ENCODE measurements at regions not wholly inside any gene's neighbourhood (a gene's known extent, or its start where the extent isn't known, plus 50 kb on each side); places are given as distances from the start of the nearest gene placed in this dataset.
A peak's percentile ranks its signal among the peaks of the same experiment; 100 is the strongest.

DNA sequence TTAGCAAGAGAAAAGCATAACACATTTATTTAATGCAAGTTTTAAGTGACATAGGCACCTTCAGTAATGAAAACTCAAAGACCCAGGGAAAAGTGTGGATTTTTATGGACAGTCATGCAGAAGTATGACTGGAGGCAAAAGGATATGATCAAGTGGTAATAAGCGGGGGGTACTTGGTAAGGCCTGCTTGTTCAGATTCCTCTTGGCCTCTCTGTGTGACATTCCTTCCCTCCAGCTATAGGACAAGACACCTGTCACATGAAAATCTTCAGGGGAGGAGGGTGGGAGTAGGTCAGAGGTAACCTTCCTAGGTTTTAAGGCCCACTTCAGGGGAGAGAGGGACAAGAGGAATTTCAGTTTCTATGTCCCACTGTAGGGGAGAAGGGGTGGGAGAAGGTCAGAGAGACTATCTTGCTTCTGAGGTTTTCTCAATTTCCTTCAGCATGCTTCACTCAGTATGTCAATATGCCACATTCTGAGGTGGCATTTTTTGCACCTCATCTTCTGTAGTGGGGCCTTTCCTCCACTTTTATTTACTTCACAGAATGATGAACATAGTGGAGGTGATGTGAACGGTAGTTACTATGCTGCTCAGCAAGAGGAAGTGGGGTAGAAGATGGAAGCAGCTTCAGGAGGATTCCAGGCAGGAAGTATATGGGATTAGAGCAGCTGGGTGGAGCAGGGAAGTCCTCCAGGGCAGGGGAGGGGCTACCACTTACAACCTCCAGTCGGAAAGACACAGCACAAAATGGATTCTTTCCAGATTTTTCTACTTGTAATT is 73.2 kb upstream of the RFC3 start:
- H3K4me3 Mint-ChIP-seq: no peak overlapping the region
- peaks cover 16 to 32% (median 20%) of the 10 kb centered on the region in 4 donors for H3K4me1 Mint-ChIP-seq
- peaks cover 0 to 6% (median 2%) of the 10 kb centered on the region in 5 donors for H3K27me3 Mint-ChIP-seq
- H3K36me3 Mint-ChIP-seq: no peaks in the 10 kb centered on the region
- peak overlapping the region in 5 of 10 donors; percentile 11 to 82 (median 66) for H3K27ac Mint-ChIP-seq
- H3K9me3 Mint-ChIP-seq: peaks cover 0 to 4% (median 0%) of the 10 kb centered on the region in 9 donors
- DNase-seq: no peak
- POLR2A ChIA-PET: no interaction called here
- ATAC-seq: no peak

GRCh38 chr13:33745370-33746324 is 72.3 kb upstream of the RFC3 start:
- H3K9me3 Mint-ChIP-seq: peaks cover 0 to 4% (median 0%) of the 10 kb centered on the region in 9 donors
- POLR2A ChIA-PET: no interaction called here
- H3K4me1 Mint-ChIP-seq: peaks cover 16 to 28% (median 20%) of the 10 kb centered on the region in 4 donors
- H3K27me3 Mint-ChIP-seq: peaks cover 0 to 6% (median 2%) of the 10 kb centered on the region in 5 donors
- H3K27ac Mint-ChIP-seq: peak overlapping the region in 1 of 10 donors; percentile 66
- ATAC-seq: no peak
- H3K36me3 Mint-ChIP-seq: no peaks in the 10 kb centered on the region
- no peak overlapping the region for H3K4me3 Mint-ChIP-seq
- DNase-seq: no peak

DNA sequence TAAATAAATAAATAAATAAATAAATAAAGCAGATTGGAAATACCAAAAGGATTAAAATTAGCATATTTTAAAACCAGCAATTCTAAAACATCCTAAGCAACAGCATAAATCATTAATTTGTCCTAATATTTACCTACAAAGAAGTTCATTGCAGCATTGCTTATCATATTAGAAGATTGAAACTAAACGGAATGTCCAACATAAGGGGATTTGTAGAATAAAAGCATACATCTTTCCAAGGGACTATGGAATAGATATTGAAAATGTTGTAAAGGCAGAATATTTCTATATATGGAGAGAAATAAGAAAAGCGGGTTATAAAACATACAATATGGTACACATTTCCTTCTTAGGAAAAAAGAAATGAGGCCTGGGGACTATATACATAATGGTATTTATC is 71.1 kb upstream of the RFC3 start:
- H3K4me1 Mint-ChIP-seq: peaks cover 16 to 28% (median 20%) of the 10 kb centered on the region in 4 donors
- POLR2A ChIA-PET: no interaction called here
- H3K9me3 Mint-ChIP-seq: peaks cover 0 to 4% (median 0%) of the 10 kb centered on the region in 9 donors
- H3K4me3 Mint-ChIP-seq: no peak overlapping the region
- H3K27ac Mint-ChIP-seq: no peak overlapping the region
- no peaks in the 10 kb centered on the region for H3K36me3 Mint-ChIP-seq
- ATAC-seq (no peak), DNase-seq (no peak)
- H3K27me3 Mint-ChIP-seq: peaks cover 0 to 3% (median under 1%) of the 10 kb centered on the region in 5 donors

DNA sequence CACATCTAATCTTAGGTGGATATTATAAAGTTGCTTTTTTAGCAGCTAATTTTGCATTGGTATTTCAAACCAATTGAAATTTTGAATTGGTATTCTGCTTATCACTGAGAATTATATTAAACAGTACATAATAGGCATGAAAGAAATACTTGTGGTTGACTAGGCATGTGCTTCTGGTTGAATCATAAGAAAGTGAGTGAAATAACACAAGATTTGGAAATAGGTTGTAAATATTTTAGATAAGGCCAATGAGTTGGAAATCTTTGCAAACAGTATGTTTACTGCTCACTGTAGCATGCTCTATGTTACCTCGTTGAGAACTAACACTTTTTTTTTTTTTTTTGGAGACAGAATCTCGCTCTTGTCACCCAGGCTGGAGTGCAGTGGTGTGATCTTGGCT is 66.8 kb upstream of the RFC3 start:
- POLR2A ChIA-PET: no interaction called here
- H3K27ac Mint-ChIP-seq: no peak overlapping the region
- no peak for ATAC-seq
- peaks cover 0 to 12% (median 2%) of the 10 kb centered on the region in 5 donors for H3K27me3 Mint-ChIP-seq
- no peak overlapping the region for H3K4me3 Mint-ChIP-seq
- DNase-seq: no peak
- H3K4me1 Mint-ChIP-seq: peaks cover 0 to 6% (median 1%) of the 10 kb centered on the region in 4 donors
- no peaks in the 10 kb centered on the region for H3K36me3 Mint-ChIP-seq
- H3K9me3 Mint-ChIP-seq: peaks cover 0 to 4% (median 0%) of the 10 kb centered on the region in 9 donors

DNA sequence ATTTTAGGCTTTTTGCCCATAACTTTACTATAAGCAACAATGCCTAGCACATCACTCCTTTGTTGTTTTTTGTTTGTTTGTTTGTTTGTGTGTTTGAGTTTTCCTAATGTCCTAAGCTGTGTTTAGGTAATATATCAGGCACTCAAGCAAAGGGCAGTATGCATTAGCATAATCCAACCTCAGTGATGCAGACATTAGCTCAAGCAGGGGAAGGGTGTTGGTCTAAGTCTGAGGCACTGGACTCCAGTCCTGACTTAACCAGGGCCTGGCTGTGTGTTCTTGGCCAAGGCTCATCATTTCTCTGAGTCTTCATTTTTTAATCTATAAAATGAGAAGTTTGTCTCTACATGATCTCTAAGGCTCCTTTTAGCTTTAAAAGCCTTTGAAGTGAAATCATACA is 65.9 kb upstream of the RFC3 start:
- Mint-ChIP-seq H3K27ac (no peak overlapping the region), H3K9me3 (peaks cover 0 to 4% (median 0%) of the 10 kb centered on the region in 9 donors), H3K36me3 (no peaks in the 10 kb centered on the region), H3K4me3 (no peak overlapping the region), H3K4me1 (peaks cover 0 to 6% (median 1%) of the 10 kb centered on the region in 4 donors), H3K27me3 (peaks cover 0 to 14% (median 2%) of the 10 kb centered on the region in 5 donors)
- POLR2A ChIA-PET: no interaction called here
- ATAC-seq: no peak
- DNase-seq: no peak

DNA sequence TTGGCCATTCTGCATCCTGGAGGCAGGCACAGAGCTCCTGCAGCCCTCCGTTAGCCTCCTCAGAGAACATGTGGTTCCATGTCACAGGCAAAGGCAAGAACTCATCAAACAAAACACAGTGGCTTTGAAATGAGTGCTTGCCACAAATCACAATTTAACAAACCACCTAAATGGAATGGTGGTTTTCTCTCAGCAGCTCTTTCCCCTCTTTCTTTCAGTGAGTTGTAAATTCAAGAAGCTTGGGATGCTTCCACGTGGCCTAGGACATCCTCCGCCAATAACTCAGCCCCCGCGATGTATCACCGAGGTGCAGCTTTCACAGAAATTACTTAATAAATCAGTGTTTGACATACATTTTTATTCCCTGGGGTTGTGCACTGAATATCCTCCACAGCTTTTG is 65.4 kb upstream of the RFC3 start:
- ATAC-seq: no peak
- peaks cover 0 to 14% (median 2%) of the 10 kb centered on the region in 5 donors for H3K27me3 Mint-ChIP-seq
- no peak for DNase-seq
- peaks cover 0 to 3% (median 0%) of the 10 kb centered on the region in 9 donors for H3K9me3 Mint-ChIP-seq
- peak overlapping the region in 2 of 10 donors; percentile 0 to 54 for H3K27ac Mint-ChIP-seq
- no peak overlapping the region for H3K4me3 Mint-ChIP-seq
- POLR2A ChIA-PET: no interaction called here
- peaks cover 0 to 6% (median 2%) of the 10 kb centered on the region in 4 donors for H3K4me1 Mint-ChIP-seq
- H3K36me3 Mint-ChIP-seq: no peaks in the 10 kb centered on the region

DNA sequence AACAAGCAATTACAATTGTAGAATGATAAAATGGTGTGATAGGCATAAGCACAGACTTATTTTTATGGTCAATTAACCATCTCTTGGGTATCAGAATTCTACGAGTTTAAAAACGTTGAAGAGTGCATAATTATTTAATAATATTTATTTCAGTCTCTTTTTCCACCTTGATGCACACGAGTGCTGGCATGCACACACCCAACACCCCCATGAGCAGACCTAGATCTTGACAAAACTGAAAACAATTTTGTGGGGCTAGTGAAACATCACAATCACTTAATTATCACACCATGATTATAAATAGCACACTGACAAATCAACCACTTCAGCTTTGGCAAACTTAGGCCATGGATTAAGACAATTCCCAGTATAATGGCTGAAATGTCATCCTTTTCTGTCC is 61.0 kb upstream of the RFC3 start:
- DNase-seq (no peak), ATAC-seq (no peak)
- H3K27ac Mint-ChIP-seq: no peak overlapping the region
- no peaks in the 10 kb centered on the region for H3K9me3 Mint-ChIP-seq
- H3K4me3 Mint-ChIP-seq: no peak overlapping the region
- peaks cover 0 to 14% (median 0%) of the 10 kb centered on the region in 5 donors for H3K27me3 Mint-ChIP-seq
- no peaks in the 10 kb centered on the region for H3K36me3 Mint-ChIP-seq
- H3K4me1 Mint-ChIP-seq: peaks cover 0 to 6% (median 3%) of the 10 kb centered on the region in 4 donors
- POLR2A ChIA-PET: no interaction called here

- POLR2A ChIA-PET: no interaction called here
- Mint-ChIP-seq H3K4me3 (no peak overlapping the region), H3K9me3 (no peaks in the 10 kb centered on the region), H3K36me3 (no peaks in the 10 kb centered on the region), H3K27ac (no peak overlapping the region), H3K27me3 (peaks cover 0 to 14% (median 0%) of the 10 kb centered on the region in 5 donors), H3K4me1 (peaks cover 0 to 2% (median 2%) of the 10 kb centered on the region in 4 donors)
- DNase-seq (no peak), ATAC-seq (no peak)
Observed at GRCh38 chr13:33757713-33758112, 60.2 kb upstream of the RFC3 start.

DNA sequence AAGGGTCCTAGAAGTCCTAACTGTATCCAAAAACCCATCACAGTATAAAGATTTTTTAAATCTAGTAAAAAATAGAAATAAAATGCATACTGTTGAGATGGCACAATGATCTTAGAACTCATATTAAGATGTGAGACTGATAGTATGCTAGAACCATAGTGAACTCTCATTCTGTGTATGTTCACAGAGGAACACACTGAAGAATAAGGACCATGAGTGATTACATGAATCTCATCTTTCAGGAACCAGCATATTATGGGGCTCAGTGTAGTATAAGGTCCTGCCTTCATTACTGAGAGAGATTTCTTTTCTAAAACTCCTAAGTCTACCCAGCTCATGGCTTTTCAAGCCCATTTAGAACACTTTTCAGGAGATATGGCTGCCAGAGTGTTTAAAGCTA is 59.8 kb upstream of the RFC3 start:
- H3K4me1 Mint-ChIP-seq: peaks cover 0 to 2% (median 0%) of the 10 kb centered on the region in 4 donors
- no peak overlapping the region for H3K4me3 Mint-ChIP-seq
- H3K36me3 Mint-ChIP-seq: no peaks in the 10 kb centered on the region
- H3K9me3 Mint-ChIP-seq: no peaks in the 10 kb centered on the region
- POLR2A ChIA-PET: no interaction called here
- DNase-seq: no peak
- ATAC-seq: no peak
- H3K27ac Mint-ChIP-seq: no peak overlapping the region
- peaks cover 0 to 14% (median 2%) of the 10 kb centered on the region in 5 donors for H3K27me3 Mint-ChIP-seq

DNA sequence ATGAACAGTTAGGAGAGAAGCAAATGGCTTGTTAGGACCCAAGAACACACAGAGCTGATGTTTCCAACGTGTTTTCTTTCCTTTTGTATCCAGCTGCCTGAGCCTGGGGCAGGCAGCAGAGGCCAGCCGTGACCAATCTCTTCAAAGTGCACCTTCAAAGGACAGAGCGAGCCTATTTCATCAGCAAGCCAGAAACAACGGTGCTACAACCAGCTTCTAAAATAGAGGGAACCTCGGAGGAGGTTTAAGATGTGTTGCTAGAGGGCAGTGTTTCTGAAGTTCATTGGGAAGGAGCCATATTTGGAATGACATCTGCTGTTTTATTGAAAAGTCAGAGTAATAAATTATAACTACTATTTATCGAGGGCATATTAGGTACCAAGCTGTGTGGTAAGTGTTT is 56.2 kb upstream of the RFC3 start:
- POLR2A ChIA-PET: no interaction called here

DNA sequence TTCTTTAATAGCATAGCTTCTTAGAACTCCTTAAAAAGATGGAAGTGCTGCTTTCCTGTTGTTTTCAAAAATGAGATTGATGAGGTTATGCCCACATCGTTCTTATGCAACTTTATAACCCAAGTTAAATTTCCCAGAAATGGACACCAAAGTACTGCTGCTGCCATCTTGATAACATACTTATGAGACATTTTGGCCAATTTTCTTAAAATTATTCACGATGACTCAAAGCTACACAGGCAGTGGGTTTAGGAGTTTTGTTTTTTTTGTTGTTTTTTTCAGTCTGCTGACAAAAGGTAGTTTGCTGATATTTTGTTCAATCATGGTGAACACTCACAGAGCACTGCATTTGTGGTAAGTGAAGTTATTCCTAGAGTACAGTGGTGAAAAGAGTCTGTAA is 54.9 kb upstream of the RFC3 start:
- H3K36me3 Mint-ChIP-seq: no peaks in the 10 kb centered on the region
- POLR2A ChIA-PET: no interaction called here
- peaks cover 0 to 2% (median 0%) of the 10 kb centered on the region in 9 donors for H3K9me3 Mint-ChIP-seq
- no peak overlapping the region for H3K27ac Mint-ChIP-seq
- no peak overlapping the region for H3K4me3 Mint-ChIP-seq
- DNase-seq (no peak), ATAC-seq (no peak)
- no peaks in the 10 kb centered on the region for H3K4me1 Mint-ChIP-seq
- peaks cover 0 to 9% (median 6%) of the 10 kb centered on the region in 5 donors for H3K27me3 Mint-ChIP-seq

More for the DNA sequence above, 56.2 kb upstream of the RFC3 start:
- peaks cover 0 to 2% (median 0%) of the 10 kb centered on the region in 4 donors for H3K4me1 Mint-ChIP-seq
- DNase-seq (no peak), ATAC-seq (no peak)
- no peaks in the 10 kb centered on the region for H3K9me3 Mint-ChIP-seq
- no peak overlapping the region for H3K4me3 Mint-ChIP-seq
- H3K27ac Mint-ChIP-seq: no peak overlapping the region
- peaks cover 0 to 7% (median 3%) of the 10 kb centered on the region in 5 donors for H3K27me3 Mint-ChIP-seq
- H3K36me3 Mint-ChIP-seq: no peaks in the 10 kb centered on the region

GRCh38 chr13:33764716-33765115 is 53.2 kb upstream of the RFC3 start:
- POLR2A ChIA-PET: no interaction called here
- H3K27ac Mint-ChIP-seq: no peak overlapping the region
- H3K27me3 Mint-ChIP-seq: peaks cover 0 to 11% (median 9%) of the 10 kb centered on the region in 5 donors
- peaks cover 0 to 3% (median 0%) of the 10 kb centered on the region in 9 donors for H3K9me3 Mint-ChIP-seq
- H3K36me3 Mint-ChIP-seq: no peaks in the 10 kb centered on the region
- no peaks in the 10 kb centered on the region for H3K4me1 Mint-ChIP-seq
- DNase-seq (no peak), ATAC-seq (no peak)
- H3K4me3 Mint-ChIP-seq: no peak overlapping the region

Measured in naive thymus-derived CD8-positive, alpha-beta T cell (primary cell).